ENCODE measurements at regions not wholly inside any gene's neighbourhood (a gene's known extent, or its start where the extent isn't known, plus 50 kb on each side); places are given as distances from the start of the nearest gene placed in this dataset.
"Not testable (repeated sequence)": the region's sequence is repeated elsewhere in the genome, so short reads cannot be mapped to it uniquely, and the experiment has no call there.

GRCh38 chr7:149930374-149931068 lies 56.8 kb downstream of the ATP6V0E2 start:
- not testable (repeated sequence) for H3K4me2 ChIP-seq (ENCODE audit: low read length); H3K9me3 ChIP-seq (replicated peaks; ENCODE audit: low read length); H3K27me3 ChIP-seq (ENCODE audit: control insufficient read depth, insufficient read depth, low read length); H3K4me3 ChIP-seq (ENCODE audit: low read length); H3K9ac ChIP-seq (ENCODE audit: low read depth, low read length); H3K36me3 ChIP-seq (ENCODE audit: insufficient read depth, low read length); H3K4me1 ChIP-seq (ENCODE audit: control insufficient read depth, insufficient read depth, low read length)

DNA sequence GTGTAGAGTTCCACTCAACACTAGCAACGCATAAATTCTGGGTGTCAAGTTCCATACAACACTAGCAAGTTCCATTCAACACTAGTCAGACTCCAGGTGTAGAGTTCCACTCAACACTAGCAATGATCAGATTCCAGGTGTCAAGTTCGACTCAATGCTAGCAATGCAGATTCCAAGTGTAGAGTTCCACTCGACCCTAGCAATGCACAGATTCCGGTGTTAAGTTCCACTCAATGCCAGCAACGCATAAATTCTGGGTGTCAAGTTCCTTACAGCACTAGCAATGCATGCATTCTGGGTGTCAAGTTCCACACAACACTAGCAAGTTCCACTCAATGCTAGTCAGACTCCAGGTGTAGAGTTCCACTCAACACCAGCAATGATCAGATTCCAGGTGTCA lies 60.0 kb downstream of the ATP6V0E2 start:
- not testable (repeated sequence) for H3K36me3 ChIP-seq (ENCODE audit: insufficient read depth, low read length); H3K27me3 ChIP-seq (ENCODE audit: control insufficient read depth, insufficient read depth, low read length); H3K4me2 ChIP-seq (ENCODE audit: low read length); H3K9ac ChIP-seq (ENCODE audit: low read depth, low read length); H3K4me1 ChIP-seq (ENCODE audit: control insufficient read depth, insufficient read depth, low read length); H3K4me3 ChIP-seq (ENCODE audit: low read length); H3K9me3 ChIP-seq (replicated peaks; ENCODE audit: low read length)

- not testable (repeated sequence) for H3K4me1 ChIP-seq (ENCODE audit: control insufficient read depth, insufficient read depth, low read length); H3K9ac ChIP-seq (ENCODE audit: low read depth, low read length); H3K4me2 ChIP-seq (ENCODE audit: low read length); H3K4me3 ChIP-seq (ENCODE audit: low read length); H3K9me3 ChIP-seq (replicated peaks; ENCODE audit: low read length); H3K27me3 ChIP-seq (ENCODE audit: control insufficient read depth, insufficient read depth, low read length); H3K36me3 ChIP-seq (ENCODE audit: insufficient read depth, low read length)
These were observed 73.6 kb downstream of the ATP6V0E2 start for GRCh38 chr7:149947346-149947745.

DNA sequence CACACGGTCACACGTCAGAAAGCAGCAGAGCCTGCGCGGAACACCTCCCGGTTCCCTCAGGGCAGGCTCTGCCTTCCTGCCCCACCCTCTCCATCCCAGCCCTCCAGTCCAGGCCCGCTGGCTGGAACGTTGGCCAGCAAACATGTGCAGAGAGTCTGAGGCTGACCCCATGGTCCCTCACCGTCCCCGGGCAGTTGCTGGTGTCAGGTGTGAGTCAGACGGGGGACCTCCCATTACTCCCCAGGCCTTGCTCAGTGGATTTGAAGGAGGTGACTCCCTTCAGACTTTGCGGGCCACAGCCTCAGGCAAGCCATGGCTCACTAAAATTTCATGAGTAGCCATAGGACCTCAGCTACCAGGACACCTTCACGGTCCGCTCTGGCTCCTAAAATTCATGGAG lies 74.7 kb downstream of the ATP6V0E2 start:
- not testable (repeated sequence) for H3K4me2 ChIP-seq (ENCODE audit: low read length); H3K4me3 ChIP-seq (ENCODE audit: low read length); H3K27me3 ChIP-seq (ENCODE audit: control insufficient read depth, insufficient read depth, low read length); H3K9ac ChIP-seq (ENCODE audit: low read depth, low read length); H3K4me1 ChIP-seq (ENCODE audit: control insufficient read depth, insufficient read depth, low read length); H3K36me3 ChIP-seq (ENCODE audit: insufficient read depth, low read length); H3K9me3 ChIP-seq (replicated peaks; ENCODE audit: low read length)

DNA sequence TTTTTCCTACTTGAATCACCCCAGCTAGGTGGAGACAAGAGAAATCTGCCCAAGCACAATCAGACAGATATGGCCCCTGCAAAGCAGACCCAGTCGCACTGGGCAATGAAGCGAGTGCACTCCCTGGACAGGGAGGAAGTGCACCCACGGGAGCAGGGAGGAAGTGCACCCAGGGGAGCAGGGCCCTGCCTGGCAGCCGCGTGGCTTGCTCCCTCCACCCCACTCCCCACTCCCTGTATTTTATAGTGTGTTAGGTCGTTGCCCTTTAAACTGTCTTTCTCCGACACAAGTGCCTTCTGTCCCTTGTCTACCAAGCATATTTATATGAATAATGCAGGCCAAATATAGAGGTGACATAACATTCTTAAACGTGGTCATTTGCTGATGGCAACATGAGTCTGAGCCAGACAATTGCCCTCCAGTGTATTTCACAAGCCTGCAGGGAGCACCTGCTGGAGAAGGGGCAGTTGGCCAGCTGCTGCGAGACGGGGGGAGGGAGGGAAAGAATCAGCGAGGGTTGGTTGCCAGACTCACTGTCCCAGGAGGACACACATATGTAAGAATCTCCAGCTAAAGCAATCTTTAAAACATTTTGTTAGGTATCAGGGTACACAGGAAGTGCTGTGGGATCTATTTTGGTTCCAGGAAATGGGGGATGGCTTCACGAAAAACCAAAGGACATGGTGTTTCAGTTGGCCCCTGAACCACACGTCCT lies 76.3 kb downstream of the ATP6V0E2 start:
- H3K4me2 ChIP-seq (ENCODE audit: low read length); H3K36me3 ChIP-seq (ENCODE audit: insufficient read depth, low read length); H3K9me3 ChIP-seq (replicated peaks; ENCODE audit: low read length); H3K4me1 ChIP-seq (ENCODE audit: control insufficient read depth, insufficient read depth, low read length); H3K9ac ChIP-seq (ENCODE audit: low read depth, low read length); H3K27me3 ChIP-seq (ENCODE audit: control insufficient read depth, insufficient read depth, low read length); H3K4me3 ChIP-seq (ENCODE audit: low read length): not testable (repeated sequence)

DNA sequence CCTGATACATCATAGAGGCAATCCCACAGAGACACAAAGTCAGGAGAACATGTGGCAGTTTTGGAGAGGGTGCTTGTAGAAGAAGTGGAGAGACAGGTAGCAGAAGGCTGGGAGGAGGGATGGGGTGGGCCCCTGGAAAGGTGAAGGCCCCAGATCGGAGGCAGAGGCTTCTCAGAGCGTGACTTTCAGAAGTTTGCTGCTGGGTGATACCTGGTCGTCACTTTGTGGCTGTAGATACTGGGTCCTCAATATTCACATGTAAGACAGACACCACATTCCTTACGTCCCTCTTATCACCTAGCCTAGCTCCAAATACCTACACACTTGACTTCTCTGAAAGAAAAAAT lies 76.8 kb downstream of the ATP6V0E2 start:
- not testable (repeated sequence) for H3K9me3 ChIP-seq (replicated peaks; ENCODE audit: low read length); H3K4me3 ChIP-seq (ENCODE audit: low read length)

DNA sequence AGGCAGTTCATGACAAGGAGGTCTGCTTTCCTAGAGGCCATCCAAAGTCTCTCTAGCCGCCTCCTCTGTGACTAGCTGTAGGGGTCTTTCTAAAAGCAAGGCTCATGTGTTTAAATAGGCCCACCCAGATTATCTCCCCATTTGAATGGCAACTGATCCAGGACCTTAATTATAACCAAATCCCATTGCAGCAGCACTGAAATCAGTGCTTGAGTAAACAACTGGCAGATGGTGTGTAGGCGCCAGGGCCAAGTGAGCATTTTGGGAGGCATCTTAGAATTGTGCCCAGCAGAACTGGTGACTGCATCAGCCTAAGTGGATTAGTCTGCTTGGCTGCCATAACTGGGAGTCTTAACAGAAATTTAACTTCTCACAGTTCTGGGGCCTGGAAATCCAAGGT lies 77.8 kb downstream of the ATP6V0E2 start:
- not testable (repeated sequence) for H3K4me3 ChIP-seq (ENCODE audit: low read length)

More for the DNA sequence above, 76.8 kb downstream of the ATP6V0E2 start:
- not testable (repeated sequence) for H3K4me2 ChIP-seq (ENCODE audit: low read length); H3K36me3 ChIP-seq (ENCODE audit: insufficient read depth, low read length); H3K4me1 ChIP-seq (ENCODE audit: control insufficient read depth, insufficient read depth, low read length); H3K9ac ChIP-seq (ENCODE audit: low read depth, low read length); H3K27me3 ChIP-seq (ENCODE audit: control insufficient read depth, insufficient read depth, low read length)

GRCh38 chr7:149958880-149959279 lies 85.1 kb downstream of the ATP6V0E2 start:
- H3K27me3 ChIP-seq (ENCODE audit: control insufficient read depth, insufficient read depth, low read length); H3K9me3 ChIP-seq (replicated peaks; ENCODE audit: low read length); H3K36me3 ChIP-seq (ENCODE audit: insufficient read depth, low read length); H3K4me1 ChIP-seq (ENCODE audit: control insufficient read depth, insufficient read depth, low read length); H3K4me2 ChIP-seq (ENCODE audit: low read length); H3K9ac ChIP-seq (ENCODE audit: low read depth, low read length); H3K4me3 ChIP-seq (ENCODE audit: low read length): not testable (repeated sequence)

More for the DNA sequence above, 77.8 kb downstream of the ATP6V0E2 start:
- not testable (repeated sequence) for H3K36me3 ChIP-seq (ENCODE audit: insufficient read depth, low read length); H3K4me1 ChIP-seq (ENCODE audit: control insufficient read depth, insufficient read depth, low read length); H3K4me2 ChIP-seq (ENCODE audit: low read length); H3K27me3 ChIP-seq (ENCODE audit: control insufficient read depth, insufficient read depth, low read length); H3K9ac ChIP-seq (ENCODE audit: low read depth, low read length); H3K9me3 ChIP-seq (replicated peaks; ENCODE audit: low read length)

DNA sequence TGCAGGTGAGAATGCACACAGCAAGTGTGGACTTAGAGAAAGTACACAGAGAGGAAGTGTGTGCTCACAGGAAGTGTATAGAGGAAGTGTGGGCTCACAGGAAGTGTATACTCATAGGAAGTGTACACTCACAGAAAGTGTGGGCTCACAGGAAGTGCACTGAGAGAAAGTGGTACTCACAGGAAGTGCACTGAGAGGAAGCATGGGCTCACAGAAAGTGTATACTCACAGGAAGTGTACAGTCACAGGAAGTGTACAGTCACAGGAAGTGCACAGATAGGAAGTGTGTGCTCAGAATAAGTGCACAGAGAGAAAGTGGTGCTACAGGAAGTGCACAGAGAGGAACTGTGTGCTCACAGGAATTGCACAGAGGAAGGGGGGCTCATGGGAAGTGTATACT lies 87.1 kb downstream of the ATP6V0E2 start:
- not testable (repeated sequence) for H3K4me2 ChIP-seq (ENCODE audit: low read length); H3K36me3 ChIP-seq (ENCODE audit: insufficient read depth, low read length); H3K4me1 ChIP-seq (ENCODE audit: control insufficient read depth, insufficient read depth, low read length); H3K27me3 ChIP-seq (ENCODE audit: control insufficient read depth, insufficient read depth, low read length); H3K4me3 ChIP-seq (ENCODE audit: low read length); H3K9me3 ChIP-seq (replicated peaks; ENCODE audit: low read length); H3K9ac ChIP-seq (ENCODE audit: low read depth, low read length)

DNA sequence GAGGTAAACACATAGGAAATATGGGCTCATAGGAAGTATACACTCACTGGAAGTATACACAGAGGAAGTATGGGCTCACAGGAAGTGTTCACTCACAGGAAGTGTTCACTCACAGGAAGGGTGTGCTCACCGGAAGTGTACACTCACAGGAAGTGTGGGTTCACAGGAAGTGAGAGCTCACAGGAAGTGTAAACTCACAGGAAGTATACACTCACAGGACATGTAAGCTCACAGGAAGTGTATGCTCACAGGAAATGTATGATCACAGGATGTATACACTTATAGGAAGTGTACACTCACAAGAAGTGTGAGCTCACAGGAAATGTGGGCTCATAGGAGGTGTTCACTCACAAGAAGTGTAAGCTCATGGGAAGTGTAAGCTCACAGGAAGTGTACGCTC lies 88.1 kb downstream of the ATP6V0E2 start:
- not testable (repeated sequence) for H3K9ac ChIP-seq (ENCODE audit: low read depth, low read length); H3K36me3 ChIP-seq (ENCODE audit: insufficient read depth, low read length); H3K4me2 ChIP-seq (ENCODE audit: low read length)

DNA sequence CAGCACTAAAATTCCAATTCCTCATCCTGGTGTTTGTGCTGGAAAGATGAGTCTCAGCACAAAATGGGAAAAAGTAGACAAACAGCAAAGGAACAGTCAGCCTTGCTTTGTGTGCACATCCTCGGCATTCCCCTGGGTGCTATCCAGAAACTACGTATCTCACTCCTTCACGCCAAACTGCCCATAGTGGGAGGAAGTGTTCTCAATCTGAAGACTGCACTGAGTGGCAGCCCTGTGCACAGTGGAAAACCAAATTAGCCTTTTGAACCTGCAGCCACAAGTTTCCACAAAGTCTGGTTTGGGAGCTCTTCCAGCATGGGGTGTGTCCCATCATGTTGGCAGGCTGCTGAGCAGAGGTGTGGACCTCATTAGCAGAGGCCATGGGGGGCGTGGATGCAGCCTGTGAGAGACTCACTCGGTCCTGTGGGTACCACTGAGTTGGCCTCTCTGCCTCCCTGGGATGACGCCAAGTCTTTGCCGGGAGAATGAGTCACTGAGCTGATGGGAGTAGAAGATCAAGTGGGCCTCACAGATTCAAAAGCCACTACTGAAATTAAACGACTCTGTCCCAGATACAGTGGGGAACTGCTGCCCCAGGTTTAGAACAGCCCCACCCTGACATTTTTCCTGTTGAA lies 89.0 kb downstream of the ATP6V0E2 start:
- H3K9ac ChIP-seq (ENCODE audit: low read depth, low read length); H3K4me3 ChIP-seq (ENCODE audit: low read length); H3K4me2 ChIP-seq (ENCODE audit: low read length); H3K27me3 ChIP-seq (ENCODE audit: control insufficient read depth, insufficient read depth, low read length); H3K36me3 ChIP-seq (ENCODE audit: insufficient read depth, low read length); H3K9me3 ChIP-seq (replicated peaks; ENCODE audit: low read length); H3K4me1 ChIP-seq (ENCODE audit: control insufficient read depth, insufficient read depth, low read length): not testable (repeated sequence)

More for the DNA sequence above, 88.1 kb downstream of the ATP6V0E2 start:
- not testable (repeated sequence) for H3K4me3 ChIP-seq (ENCODE audit: low read length); H3K27me3 ChIP-seq (ENCODE audit: control insufficient read depth, insufficient read depth, low read length); H3K9me3 ChIP-seq (replicated peaks; ENCODE audit: low read length); H3K4me1 ChIP-seq (ENCODE audit: control insufficient read depth, insufficient read depth, low read length)

- not testable (repeated sequence) for H3K4me1 ChIP-seq (ENCODE audit: control insufficient read depth, insufficient read depth, low read length); H3K9ac ChIP-seq (ENCODE audit: low read depth, low read length); H3K36me3 ChIP-seq (ENCODE audit: insufficient read depth, low read length); H3K4me2 ChIP-seq (ENCODE audit: low read length); H3K27me3 ChIP-seq (ENCODE audit: control insufficient read depth, insufficient read depth, low read length); H3K9me3 ChIP-seq (replicated peaks; ENCODE audit: low read length); H3K4me3 ChIP-seq (ENCODE audit: low read length)
These were observed 90.2 kb downstream of the ATP6V0E2 start for GRCh38 chr7:149963985-149964384.
